H1 (cell line): ENCODE measurements at regions not wholly inside any gene's neighbourhood (a gene's known extent, or its start where the extent isn't known, plus 50 kb on each side); places are given as distances from the start of the nearest gene placed in this dataset.

Experiments
- CTCF ChIA-PET: fragments of 300-600 bp; sonication (Branson Sonifier 250); formaldehyde crosslinking; loops from one replicate; lab custom pipeline; 2021; ENCODE audit not compliant: partially characterized antibody; lab: Charles Lee
- POLR2A ChIA-PET: fragments of 300-600 bp; sonication (Branson Sonifier 250); formaldehyde crosslinking; loops from one replicate; lab custom pipeline; 2021; ENCODE audit warnings: inconsistent platforms; ENCODE audit not compliant: partially characterized antibody; lab: Charles Lee
- DNase-seq, 2 experiments: peaks; one replicate each; pipeline versions ENCODE4 v3.0.0 to v3.0.0-alpha.2; 2010 to 2022; ENCODE audit warnings: low spot score in 2 of 2, low read depth in 1 of 2, mixed read lengths in 1 of 2
- FAIRE-seq: peaks from 2 replicates; lab custom pipeline; 2011; peaks lifted over from hg19 to GRCh38; lab: Jason Lieb, UNC
- H2AFZ ChIP-seq: 2 replicates; pipeline ENCODE4 v1.8.1; 2012; ENCODE audit warnings: low read length, inconsistent platforms
- H2AK5ac ChIP-seq: 2 replicates; pipeline ENCODE4 v1.6.1; 2013; ENCODE audit warnings: low read depth, low read length
- H2BK120ac ChIP-seq: replicated peaks from 2 replicates; pipeline ENCODE3; 2013; ENCODE audit warnings: low read depth, low read length, inconsistent platforms
- H2BK12ac ChIP-seq: 2 replicates; pipeline ENCODE4 v1.6.1; 2013; ENCODE audit warnings: low read depth, low read length
- H2BK15ac ChIP-seq: 2 replicates; pipeline ENCODE4 v1.6.1; 2013; ENCODE audit warnings: low read length
- H2BK20ac ChIP-seq: 2 replicates; pipeline ENCODE4 v1.6.1; 2013; ENCODE audit warnings: low read length
- H2BK5ac ChIP-seq: 2 replicates; pipeline ENCODE4 v1.6.1; 2013; ENCODE audit warnings: low read depth, low read length
- H3K14ac ChIP-seq: 2 replicates; pipeline ENCODE4 v1.6.1; 2013; ENCODE audit warnings: inconsistent platforms; ENCODE audit not compliant: insufficient read length
- H3K18ac ChIP-seq: 2 replicates; pipeline ENCODE4 v1.6.1; 2013; ENCODE audit warnings: low read length; ENCODE audit errors: extremely low read depth
- H3K23ac ChIP-seq: 2 replicates; pipeline ENCODE4 v1.6.1; 2013; ENCODE audit warnings: inconsistent platforms; ENCODE audit not compliant: insufficient read length
- H3K23me2 ChIP-seq: 2 replicates; pipeline ENCODE4 v1.6.1; 2013; ENCODE audit warnings: low read depth, low read length
- H3K27ac ChIP-seq: 2 replicates; pipeline ENCODE4 v1.6.1; 2011; ENCODE audit warnings: low read depth, low read length, inconsistent platforms
- H3K27me3 ChIP-seq, 4 experiments: replicated peaks in 1 of 4; 1 replicate in 1 of 4; 2 replicates in 3 of 4; pipeline versions ENCODE4 v1.6.1 to v1.8.1; 2011 to 2013; ENCODE audit warnings: low read length in 3 of 4, mild to moderate bottlenecking in 3 of 4, inconsistent platforms in 2 of 4, mixed read lengths in 2 of 4, moderate library complexity in 1 of 4; ENCODE audit not compliant: control insufficient read depth in 3 of 4, insufficient read depth in 3 of 4; ENCODE audit errors: extremely low read depth in 1 of 4
- H3K36me3 ChIP-seq, 4 experiments: 2 replicates each; pipeline versions ENCODE4 v1.6.1 to v1.8.1; 2011 to 2013; ENCODE audit warnings: mild to moderate bottlenecking in 4 of 4, low read length in 3 of 4, moderate library complexity in 2 of 4, control low read depth in 1 of 4, inconsistent platforms in 1 of 4; ENCODE audit not compliant: insufficient read depth in 4 of 4, control insufficient read depth in 2 of 4
- H3K4ac ChIP-seq: replicated peaks from 2 replicates; pipeline ENCODE3; 2013; ENCODE audit warnings: low read length, low read depth, mixed read lengths, inconsistent platforms; ENCODE audit not compliant: insufficient read length
- H3K4me1 ChIP-seq, 4 experiments: replicated peaks in 1 of 4; 1 replicate in 1 of 4; 2 replicates in 3 of 4; pipeline versions ENCODE4 v1.6.1 to v1.8.1; 2011 to 2013; ENCODE audit warnings: low read length in 3 of 4, inconsistent platforms in 2 of 4, mixed read lengths in 1 of 4; ENCODE audit not compliant: insufficient read depth in 4 of 4, control insufficient read depth in 3 of 4
- H3K4me2 ChIP-seq, 2 experiments: 2 replicates each; pipeline versions ENCODE4 v1.6.1 to v1.8.1; 2011 to 2013; ENCODE audit warnings: low read depth in 2 of 2, low read length in 2 of 2, control low read depth in 1 of 2, inconsistent platforms in 1 of 2, mild to moderate bottlenecking in 1 of 2; ENCODE audit not compliant: insufficient read depth in 1 of 2
- H3K4me3 ChIP-seq, 4 experiments: fragments of 200-600, 300-600 bp in 1 of 4; sonication (generic), shearing (Covaris generic), sonication (Bioruptor Twin) in 1 of 4; 2 replicates each; pipeline versions ENCODE4 v1.5.1 to v1.8.1; 2011 to 2016; ENCODE audit warnings: low read length in 4 of 4, low read depth in 3 of 4, control low read depth in 2 of 4, inconsistent platforms in 2 of 4, mild to moderate bottlenecking in 2 of 4, mixed read lengths in 1 of 4, moderate library complexity in 1 of 4; ENCODE audit not compliant: insufficient read depth in 2 of 4; ENCODE audit errors: extremely low read depth in 1 of 4
- H3K56ac ChIP-seq: replicated peaks from 2 replicates; pipeline ENCODE3; 2013; ENCODE audit warnings: low read depth, mild to moderate bottlenecking, mixed read lengths, low read length, inconsistent platforms; ENCODE audit not compliant: insufficient read length
- H3K79me1 ChIP-seq: 2 replicates; pipeline ENCODE4 v1.6.1; 2013; ENCODE audit warnings: low read depth, low read length, control low read depth
- H3K79me2 ChIP-seq, 2 experiments: 2 replicates each; pipeline versions ENCODE4 v1.6.1 to v1.8.1; 2012 to 2013; ENCODE audit warnings: low read length in 2 of 2, mild to moderate bottlenecking in 2 of 2, inconsistent platforms in 1 of 2; ENCODE audit not compliant: insufficient read depth in 2 of 2, control insufficient read depth in 1 of 2
- H3K9ac ChIP-seq, 4 experiments: replicated peaks in 1 of 4; 1 replicate in 1 of 4; 2 replicates in 3 of 4; pipeline versions ENCODE4 v1.6.1 to v1.8.1; 2011 to 2013; ENCODE audit warnings: low read depth in 3 of 4, low read length in 3 of 4, control low read depth in 2 of 4, mild to moderate bottlenecking in 2 of 4, moderate library complexity in 2 of 4, inconsistent platforms in 1 of 4; ENCODE audit errors: extremely low read depth in 1 of 4
- H3K9me3 ChIP-seq, 2 experiments: 2 replicates each; pipeline versions ENCODE4 v1.6.1 to v1.8.1; 2012 to 2013; ENCODE audit warnings: mild to moderate bottlenecking in 2 of 2, moderate library complexity in 2 of 2, control low read depth in 1 of 2, inconsistent platforms in 1 of 2, low read depth in 1 of 2, low read length in 1 of 2, mixed read lengths in 1 of 2; ENCODE audit not compliant: insufficient read depth in 2 of 2
- H4K20me1 ChIP-seq, 2 experiments: replicated peaks in 1 of 2; 2 replicates each; pipeline versions ENCODE3 to v1.8.1; 2011 to 2013; ENCODE audit warnings: inconsistent platforms in 2 of 2, low read length in 2 of 2, mild to moderate bottlenecking in 1 of 2; ENCODE audit not compliant: insufficient read depth in 2 of 2, control insufficient read depth in 1 of 2
- H4K5ac ChIP-seq: 2 replicates; pipeline ENCODE4 v1.6.1; 2013; ENCODE audit warnings: low read length, low read depth, mixed read lengths, inconsistent platforms; ENCODE audit not compliant: insufficient read length
- H4K8ac ChIP-seq: 2 replicates; pipeline ENCODE4 v1.8.0; 2013; ENCODE audit warnings: mild to moderate bottlenecking, moderate library complexity, low read length, inconsistent platforms; ENCODE audit not compliant: insufficient read depth; ENCODE audit errors: extremely low read depth
- H4K91ac ChIP-seq: replicated peaks from 2 replicates; pipeline ENCODE3; 2013; ENCODE audit warnings: low read length, mixed read lengths, inconsistent platforms; ENCODE audit not compliant: insufficient read length
- ASH2L ChIP-seq: fragments of 200-600, 300-600 bp; sonication (generic); IDR thresholded peaks from one replicate; pipeline ENCODE4 v1.7.1; 2017; ENCODE audit warnings: low read length
- BACH1 ChIP-seq: IDR thresholded peaks from 2 replicates; pipeline ENCODE4 v1.6.1; 2012; ENCODE audit warnings: low read length, improper control_type of control experiment
- CHD2 ChIP-seq: IDR thresholded peaks from 2 replicates; pipeline ENCODE4 v1.6.1; 2012; ENCODE audit warnings: low read length, improper control_type of control experiment
- HDAC6 ChIP-seq: IDR thresholded peaks from one replicate; pipeline ENCODE4 v1.7.1; 2012; ENCODE audit warnings: low read depth, mild to moderate bottlenecking, inconsistent platforms, low read length, moderate library complexity
- JUN ChIP-seq: IDR thresholded peaks from 2 replicates; pipeline ENCODE4 v1.6.1; 2011; ENCODE audit warnings: low read depth, mild to moderate bottlenecking, improper control_type of control experiment, low read length
- NRF1 ChIP-seq: IDR thresholded peaks from 2 replicates; pipeline ENCODE4 v1.6.1; 2011; ENCODE audit warnings: mild to moderate bottlenecking, low read depth, low read length, improper control_type of control experiment
- PHF8 ChIP-seq: fragments of 200-600 bp; sonication (generic); conservative IDR thresholded peaks from 2 replicates; pipeline ENCODE4 v1.7.1; 2012; ENCODE audit warnings: low read depth, mild to moderate bottlenecking, inconsistent platforms, low read length, moderate library complexity
- POU5F1 ChIP-seq: IDR thresholded peaks from 2 replicates; pipeline ENCODE4 v1.6.1; 2011; ENCODE audit warnings: low read depth, mild to moderate bottlenecking, low read length, moderate library complexity
- RAD21 ChIP-seq, 2 experiments: IDR thresholded peaks in 1 of 2; conservative IDR thresholded peaks in 1 of 2; 2 replicates each; pipeline ENCODE4 v1.6.1; 2011; ENCODE audit warnings: low read depth in 2 of 2, low read length in 2 of 2, improper control_type of control experiment in 1 of 2, inconsistent platforms in 1 of 2, mild to moderate bottlenecking in 1 of 2, moderate library complexity in 1 of 2
- TAF7 ChIP-seq: optimal IDR thresholded peaks from 2 replicates; pipeline ENCODE3; 2011; ENCODE audit warnings: low read depth, mild to moderate bottlenecking, inconsistent platforms, low read length, moderate library complexity, borderline replicate concordance
- TBP ChIP-seq: IDR thresholded peaks from 2 replicates; pipeline ENCODE4 v1.6.1; 2011; ENCODE audit warnings: low read depth, low read length, improper control_type of control experiment
- TEAD4 ChIP-seq: IDR thresholded peaks from 2 replicates; pipeline ENCODE4 v1.6.1; 2012; ENCODE audit warnings: low read depth, low read length, inconsistent platforms, mixed read lengths
- WGBS, 2 experiments: shearing (Covaris generic) in 1 of 2; methylation state at CpG; one replicate each; pipeline versions ENCODE4 v1.1.6 to v1.1.7; 2013 to 2015; ENCODE audit warnings: low lambda C conversion rate in 2 of 2, mixed read lengths in 2 of 2, inconsistent platforms in 1 of 2, low coverage in 1 of 2, missing lambda C conversion rate in 1 of 2; ENCODE audit not compliant: insufficient replicate concordance in 2 of 2, insufficient coverage in 1 of 2, insufficient read length in 1 of 2; ENCODE audit errors: extremely low coverage in 1 of 2, missing lambda C conversion rate in 1 of 2; 5-methylcytosine and 5-hydroxymethylcytosine counted together
- TF ChIP-seq, protein P1 (sequence below): IDR thresholded peaks from 2 replicates; pipeline ENCODE4 v1.6.1; 2011; ENCODE audit warnings: low read length, improper control_type of control experiment
- TF ChIP-seq, protein P2 (sequence below): IDR thresholded peaks from 2 replicates; pipeline ENCODE4 v1.6.1; 2012; ENCODE audit warnings: inconsistent platforms

DNA sequence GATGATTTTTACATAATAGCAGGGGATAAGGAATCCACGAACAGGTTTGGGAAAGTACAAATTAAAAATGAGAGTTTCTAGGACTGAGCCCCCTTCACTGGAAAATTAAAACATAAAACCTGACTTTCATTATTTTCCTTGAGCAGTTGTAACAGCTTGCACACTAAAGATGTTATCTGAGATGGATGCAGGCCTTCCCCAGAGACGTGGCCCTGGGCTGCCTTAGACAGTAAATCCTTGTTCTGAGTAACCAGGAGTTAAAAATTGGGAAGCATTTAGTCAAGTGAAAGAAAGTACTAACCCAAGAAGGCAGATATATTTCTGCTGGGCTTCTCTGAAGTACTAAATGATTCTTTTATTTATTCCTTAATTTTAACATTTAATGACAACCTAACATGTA is 432.2 kb upstream of the KIF2B start:
- no peak overlapping the region for H2BK120ac ChIP-seq
- H3K4me2 ChIP-seq: no peak overlapping the region
- no peak overlapping the region for H3K4me3 ChIP-seq
- POLR2A ChIA-PET: no interaction called here
- no peaks in the 10 kb centered on the region for H3K79me1 ChIP-seq
- H3K9ac ChIP-seq: no peak overlapping the region
- H3K14ac ChIP-seq: no peak overlapping the region
- DNase-seq (no peak), FAIRE-seq (no peak)
- no peaks in the 10 kb centered on the region for H3K36me3 ChIP-seq
- H3K18ac ChIP-seq: no peak overlapping the region
- no peak overlapping the region for H3K4ac ChIP-seq
- CTCF ChIA-PET: no interaction called here
- no peak overlapping the region for H2BK12ac ChIP-seq
- no peak overlapping the region for H4K5ac ChIP-seq
- no peak overlapping the region for H2AK5ac ChIP-seq
- no peak overlapping the region for H4K91ac ChIP-seq
- no peak overlapping the region for H2AFZ ChIP-seq
- H3K4me1 ChIP-seq: no peaks in the 10 kb centered on the region
- no peaks in the 10 kb centered on the region for H4K20me1 ChIP-seq
- no peak overlapping the region for H3K56ac ChIP-seq
- no peak overlapping the region for H3K27ac ChIP-seq
- no peak overlapping the region for H4K8ac ChIP-seq
- no peak overlapping the region for H2BK15ac ChIP-seq
- WGBS, 2 experiments: 85% methylated on average over 2 of the region's 2 CpGs; no CpG with 5 or more reads in 1 of the 2 experiments
- H3K79me2 ChIP-seq: no peaks in the 10 kb centered on the region
- peaks cover 0 to 3% (median 0%) of the 10 kb centered on the region in 4 experiments; a peak in 1 of 7 replicates for H3K27me3 ChIP-seq
- no peak overlapping the region for H2BK5ac ChIP-seq
- no peak overlapping the region for H3K23ac ChIP-seq
- no peaks in the 10 kb centered on the region for H3K23me2 ChIP-seq
- H3K9me3 ChIP-seq: no peaks in the 10 kb centered on the region
- no peak overlapping the region for H2BK20ac ChIP-seq
- no peak for TF ChIP-seq HDAC6
- no peak for TF ChIP-seq JUN
- TF ChIP-seq PHF8: no peak
- TF ChIP-seq BACH1: no peak
- TF ChIP-seq TEAD4: no peak
- TF ChIP-seq CHD2: no peak
- TF ChIP-seq ASH2L: no peak
- no peak for TF ChIP-seq NRF1
- no peak for TF ChIP-seq TAF7
- no peak for TF ChIP-seq POU5F1
- TF ChIP-seq, protein P1, sequence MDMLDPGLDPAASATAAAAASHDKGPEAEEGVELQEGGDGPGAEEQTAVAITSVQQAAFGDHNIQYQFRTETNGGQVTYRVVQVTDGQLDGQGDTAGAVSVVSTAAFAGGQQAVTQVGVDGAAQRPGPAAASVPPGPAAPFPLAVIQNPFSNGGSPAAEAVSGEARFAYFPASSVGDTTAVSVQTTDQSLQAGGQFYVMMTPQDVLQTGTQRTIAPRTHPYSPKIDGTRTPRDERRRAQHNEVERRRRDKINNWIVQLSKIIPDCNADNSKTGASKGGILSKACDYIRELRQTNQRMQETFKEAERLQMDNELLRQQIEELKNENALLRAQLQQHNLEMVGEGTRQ: no peak
- TF ChIP-seq, protein P2, sequence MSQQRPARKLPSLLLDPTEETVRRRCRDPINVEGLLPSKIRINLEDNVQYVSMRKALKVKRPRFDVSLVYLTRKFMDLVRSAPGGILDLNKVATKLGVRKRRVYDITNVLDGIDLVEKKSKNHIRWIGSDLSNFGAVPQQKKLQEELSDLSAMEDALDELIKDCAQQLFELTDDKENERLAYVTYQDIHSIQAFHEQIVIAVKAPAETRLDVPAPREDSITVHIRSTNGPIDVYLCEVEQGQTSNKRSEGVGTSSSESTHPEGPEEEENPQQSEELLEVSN: no peak
- no peak for TF ChIP-seq TBP
- TF ChIP-seq RAD21 (IDR thresholded peaks at IDR 0.05 in 1 of 2, conservative IDR thresholded peaks at IDR 0.05 in 1 of 2; ENCODE audit: low read depth in 2 of 2, low read length in 2 of 2): no peak
